Peyer's patch (tissue), 4 donors: ENCODE measurements at regions not wholly inside any gene's neighbourhood (a gene's known extent, or its start where the extent isn't known, plus 50 kb on each side); places are given as distances from the start of the nearest gene placed in this dataset.

Source experiments
- DNase-seq, 3 donors: peaks; one replicate each; pipeline ENCODE4 v3.0.0-alpha.2; 2017 to 2019
- H3K27ac ChIP-seq, 4 donors: fragments of 200-600 bp; sonication (generic); one replicate each; pipeline ENCODE4 v1.5.1; 2016 to 2019
- H3K27me3 ChIP-seq, 2 donors: fragments of 200-600 bp; sonication (generic); one replicate each; pipeline ENCODE4 v1.5.1; 2019
- H3K36me3 ChIP-seq, 3 donors: fragments of 200-600 bp; sonication (generic); one replicate each; pipeline ENCODE4 v1.5.1; 2016 to 2019
- H3K4me1 ChIP-seq, 4 donors: fragments of 200-600 bp; sonication (generic); one replicate each; pipeline ENCODE4 v1.5.1; 2016 to 2019
- H3K4me3 ChIP-seq, 4 donors: fragments of 200-600 bp; sonication (generic); 1 replicate in 3 of 4; 2 replicates in 1 of 4; pipeline ENCODE4 v1.5.1; 2016 to 2019; ENCODE audit warnings: mild to moderate bottlenecking in 1 of 4
- H3K9me3 ChIP-seq, 4 donors: fragments of 200-600 bp; sonication (generic); one replicate each; pipeline ENCODE4 v1.5.1; 2016 to 2019; ENCODE audit warnings: mild to moderate bottlenecking in 1 of 4
- POLR2A ChIP-seq, 2 donors: fragments of 450-650 bp; IDR thresholded peaks; one replicate each; pipeline ENCODE4 v1.5.1; 2017; ENCODE audit warnings: antibody characterized with exemption in 2 of 2, mild to moderate bottlenecking in 2 of 2, moderate library complexity in 2 of 2
- TF ChIP-seq, protein P1 (sequence below), 6 experiments: fragments of 450-650 bp in 4 of 6; fragments of 200-600 bp in 2 of 6; sonication (generic) in 1 of 6; IDR thresholded peaks; one replicate each; pipeline ENCODE4 v1.5.1; 2017 to 2019; ENCODE audit warnings: antibody characterized with exemption in 6 of 6, mild to moderate bottlenecking in 3 of 6, moderate library complexity in 1 of 6

DNA sequence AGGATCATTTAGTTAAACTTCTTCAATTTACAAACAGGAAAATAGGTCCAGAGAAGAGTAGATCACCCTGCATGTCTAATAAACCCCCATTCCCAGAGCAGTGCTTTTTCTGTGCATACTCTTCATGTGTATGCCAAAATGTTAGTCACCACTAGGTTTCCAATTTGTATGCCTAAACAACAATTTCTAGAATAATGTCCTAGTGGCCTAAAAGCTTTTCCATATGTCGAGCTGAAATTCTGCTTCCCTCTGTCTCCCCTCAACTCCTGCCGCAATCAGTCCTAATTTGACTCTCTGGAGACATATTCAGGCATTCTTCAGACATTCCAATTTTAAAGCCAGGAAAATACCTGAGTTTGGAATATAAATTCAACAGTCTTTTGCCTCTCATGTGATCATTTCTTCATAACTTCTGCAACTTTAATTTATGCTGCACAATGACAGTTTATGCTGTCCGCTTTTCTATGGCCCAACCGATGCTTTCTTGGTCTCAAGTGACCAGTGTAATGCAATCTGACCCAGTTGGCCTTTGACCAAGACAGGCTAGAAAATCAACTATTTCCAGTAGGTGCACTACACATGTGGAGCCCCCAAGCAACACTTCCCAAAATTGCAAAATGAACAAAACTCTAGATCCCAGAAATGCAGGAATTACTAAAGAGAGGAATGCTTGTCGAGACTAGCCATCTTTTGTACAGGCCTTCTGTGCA lies 122.9 kb upstream of the FMR1 start:
- TF ChIP-seq, protein P1, sequence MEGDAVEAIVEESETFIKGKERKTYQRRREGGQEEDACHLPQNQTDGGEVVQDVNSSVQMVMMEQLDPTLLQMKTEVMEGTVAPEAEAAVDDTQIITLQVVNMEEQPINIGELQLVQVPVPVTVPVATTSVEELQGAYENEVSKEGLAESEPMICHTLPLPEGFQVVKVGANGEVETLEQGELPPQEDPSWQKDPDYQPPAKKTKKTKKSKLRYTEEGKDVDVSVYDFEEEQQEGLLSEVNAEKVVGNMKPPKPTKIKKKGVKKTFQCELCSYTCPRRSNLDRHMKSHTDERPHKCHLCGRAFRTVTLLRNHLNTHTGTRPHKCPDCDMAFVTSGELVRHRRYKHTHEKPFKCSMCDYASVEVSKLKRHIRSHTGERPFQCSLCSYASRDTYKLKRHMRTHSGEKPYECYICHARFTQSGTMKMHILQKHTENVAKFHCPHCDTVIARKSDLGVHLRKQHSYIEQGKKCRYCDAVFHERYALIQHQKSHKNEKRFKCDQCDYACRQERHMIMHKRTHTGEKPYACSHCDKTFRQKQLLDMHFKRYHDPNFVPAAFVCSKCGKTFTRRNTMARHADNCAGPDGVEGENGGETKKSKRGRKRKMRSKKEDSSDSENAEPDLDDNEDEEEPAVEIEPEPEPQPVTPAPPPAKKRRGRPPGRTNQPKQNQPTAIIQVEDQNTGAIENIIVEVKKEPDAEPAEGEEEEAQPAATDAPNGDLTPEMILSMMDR (IDR thresholded peaks at IDR 0.05) = no peak
- TF ChIP-seq POLR2A (IDR thresholded peaks at IDR 0.05) = no peak
- Histone ChIP-seq H3K9me3 (no peaks in the 10 kb centered on the region), H3K4me3 (no peak overlapping the region), H3K27ac (no peak overlapping the region), H3K27me3 (no peaks in the 10 kb centered on the region), H3K4me1 (no peaks in the 10 kb centered on the region), H3K36me3 (no peaks in the 10 kb centered on the region)
- DNase-seq = no peak

DNA sequence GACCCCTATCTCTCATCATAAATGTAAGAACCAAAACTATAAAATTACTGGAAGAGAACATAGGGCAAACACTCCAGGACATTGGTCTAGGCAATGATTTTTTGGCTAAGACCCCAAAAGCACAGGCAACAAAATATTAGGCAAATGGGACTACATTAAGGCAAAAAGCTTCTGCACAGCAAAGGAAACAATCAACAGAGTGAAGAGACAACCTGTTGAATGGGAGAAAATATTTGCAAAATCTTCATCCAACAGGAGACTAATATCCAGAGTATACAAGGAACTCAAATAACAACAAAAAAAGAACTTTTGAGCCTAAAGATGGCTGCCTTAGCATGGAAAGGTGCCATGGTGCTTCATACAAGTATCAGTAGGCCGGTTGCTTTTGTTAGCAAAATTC lies 111.1 kb upstream of the FMR1 start:
- no peak overlapping the region for H3K27ac ChIP-seq

DNA sequence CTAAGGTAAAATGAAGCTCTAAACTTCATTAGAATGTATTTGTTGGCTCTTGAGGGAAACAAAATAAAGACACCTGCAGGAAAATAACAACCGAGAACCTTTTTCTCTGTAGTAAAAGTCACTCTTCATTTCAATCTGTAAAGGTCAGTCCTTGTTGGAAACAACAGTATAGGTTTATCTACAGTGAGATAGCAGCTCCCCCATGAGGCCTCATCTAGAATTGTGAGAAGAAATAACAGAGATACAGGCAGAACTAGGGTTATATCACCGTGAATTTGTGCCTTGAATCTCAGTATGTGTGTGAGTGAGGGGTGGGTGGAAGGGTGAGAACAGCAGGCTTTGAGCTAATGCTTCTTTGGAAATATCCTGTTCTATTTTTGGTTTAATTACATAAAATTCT lies 107.8 kb upstream of the FMR1 start:
- H3K4me3 ChIP-seq = no peak overlapping the region
- no peaks in the 10 kb centered on the region for H3K9me3 ChIP-seq
- H3K27ac ChIP-seq = no peak overlapping the region
- TF ChIP-seq, protein P1 (IDR thresholded peaks at IDR 0.05) = peak in 3 of 6 experiments; percentile 53 to 57 (median 55)
- no peak for TF ChIP-seq POLR2A (IDR thresholded peaks at IDR 0.05)
- no peaks in the 10 kb centered on the region for H3K36me3 ChIP-seq
- DNase-seq = no peak
- no peaks in the 10 kb centered on the region for H3K4me1 ChIP-seq
- H3K27me3 ChIP-seq = no peaks in the 10 kb centered on the region

More for the DNA sequence above, 111.1 kb upstream of the FMR1 start:
- no peak for DNase-seq
- Histone ChIP-seq H3K36me3 (no peaks in the 10 kb centered on the region), H3K4me3 (no peak overlapping the region), H3K9me3 (no peaks in the 10 kb centered on the region), H3K4me1 (no peaks in the 10 kb centered on the region), H3K27me3 (no peaks in the 10 kb centered on the region)
- TF ChIP-seq POLR2A (IDR thresholded peaks at IDR 0.05) = no peak
- TF ChIP-seq, protein P1 (IDR thresholded peaks at IDR 0.05) = no peak

DNA sequence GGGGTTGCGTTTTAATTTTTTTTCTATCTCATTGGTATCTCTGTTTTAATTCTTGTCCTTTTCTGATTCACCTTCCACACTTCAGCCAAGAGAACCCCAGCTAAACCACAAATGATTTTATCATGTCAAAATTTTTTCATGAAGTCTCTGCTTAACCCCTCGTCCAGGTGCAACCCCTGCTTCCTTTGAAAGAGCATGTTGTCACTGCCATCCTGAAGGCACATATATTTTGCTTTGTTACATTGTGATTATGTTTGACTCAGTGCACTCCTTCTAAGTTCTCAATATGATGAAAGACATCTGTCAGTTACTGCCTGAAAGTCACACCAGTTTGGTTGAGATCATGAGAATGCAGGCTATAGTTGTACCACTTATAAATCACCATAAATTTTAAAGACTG lies 99.9 kb upstream of the FMR1 start:
- TF ChIP-seq, protein P1 (IDR thresholded peaks at IDR 0.05) = no peak
- TF ChIP-seq POLR2A (IDR thresholded peaks at IDR 0.05) = no peak

DNA sequence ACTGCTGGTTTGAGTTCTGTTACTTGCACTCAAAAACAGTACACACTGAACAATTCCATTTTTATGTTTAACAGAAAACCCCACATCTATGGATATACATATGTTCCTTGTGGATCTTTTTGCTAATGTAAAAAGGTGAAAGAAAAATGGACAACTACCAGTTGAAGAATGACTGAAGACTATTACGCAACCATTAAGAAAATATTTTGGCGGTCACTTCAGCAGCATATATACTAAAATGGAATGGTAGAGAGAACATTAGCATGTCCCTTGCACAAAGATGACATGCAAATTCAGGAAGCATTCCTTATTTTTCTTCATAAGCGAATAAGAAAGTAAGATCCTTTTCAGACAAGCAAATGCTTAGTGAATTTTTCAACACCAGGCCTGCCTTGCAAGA lies 84.6 kb upstream of the FMR1 start:
- Histone ChIP-seq H3K27me3 (no peaks in the 10 kb centered on the region), H3K27ac (no peak overlapping the region), H3K4me3 (no peak overlapping the region), H3K9me3 (no peaks in the 10 kb centered on the region), H3K36me3 (no peaks in the 10 kb centered on the region), H3K4me1 (no peaks in the 10 kb centered on the region)
- TF ChIP-seq, protein P1 (IDR thresholded peaks at IDR 0.05) = no peak
- TF ChIP-seq POLR2A (IDR thresholded peaks at IDR 0.05) = no peak
- DNase-seq = no peak

More for the DNA sequence above, 99.9 kb upstream of the FMR1 start:
- H3K4me3 ChIP-seq = no peak overlapping the region
- no peaks in the 10 kb centered on the region for H3K9me3 ChIP-seq
- no peaks in the 10 kb centered on the region for H3K27me3 ChIP-seq
- DNase-seq = no peak
- no peaks in the 10 kb centered on the region for H3K36me3 ChIP-seq
- no peak overlapping the region for H3K27ac ChIP-seq
- H3K4me1 ChIP-seq = no peaks in the 10 kb centered on the region
